Fibroblast of lung (primary cell): ENCODE measurements at regions not wholly inside any gene's neighbourhood (a gene's known extent, or its start where the extent isn't known, plus 50 kb on each side); places are given as distances from the start of the nearest gene placed in this dataset.

ENCODE experiments used
- EZH2 ChIP-seq: IDR thresholded peaks from 2 replicates; pipeline ENCODE4 v1.5.1; 2012; ENCODE audit warnings: low read length, control low read depth, mild to moderate bottlenecking; ENCODE audit errors: missing control alignments
- TF ChIP-seq, protein P1 (sequence below), 2 donors: IDR thresholded peaks in 1 of 2; conservative IDR thresholded peaks in 1 of 2; 1 replicate in 1 of 2; 2 replicates in 1 of 2; pipeline ENCODE4 v1.5.1; 2011 to 2012; ENCODE audit warnings: low read length in 2 of 2, control low read depth in 1 of 2, inconsistent platforms in 1 of 2, low read depth in 1 of 2, mild to moderate bottlenecking in 1 of 2

- TF ChIP-seq, protein P1, sequence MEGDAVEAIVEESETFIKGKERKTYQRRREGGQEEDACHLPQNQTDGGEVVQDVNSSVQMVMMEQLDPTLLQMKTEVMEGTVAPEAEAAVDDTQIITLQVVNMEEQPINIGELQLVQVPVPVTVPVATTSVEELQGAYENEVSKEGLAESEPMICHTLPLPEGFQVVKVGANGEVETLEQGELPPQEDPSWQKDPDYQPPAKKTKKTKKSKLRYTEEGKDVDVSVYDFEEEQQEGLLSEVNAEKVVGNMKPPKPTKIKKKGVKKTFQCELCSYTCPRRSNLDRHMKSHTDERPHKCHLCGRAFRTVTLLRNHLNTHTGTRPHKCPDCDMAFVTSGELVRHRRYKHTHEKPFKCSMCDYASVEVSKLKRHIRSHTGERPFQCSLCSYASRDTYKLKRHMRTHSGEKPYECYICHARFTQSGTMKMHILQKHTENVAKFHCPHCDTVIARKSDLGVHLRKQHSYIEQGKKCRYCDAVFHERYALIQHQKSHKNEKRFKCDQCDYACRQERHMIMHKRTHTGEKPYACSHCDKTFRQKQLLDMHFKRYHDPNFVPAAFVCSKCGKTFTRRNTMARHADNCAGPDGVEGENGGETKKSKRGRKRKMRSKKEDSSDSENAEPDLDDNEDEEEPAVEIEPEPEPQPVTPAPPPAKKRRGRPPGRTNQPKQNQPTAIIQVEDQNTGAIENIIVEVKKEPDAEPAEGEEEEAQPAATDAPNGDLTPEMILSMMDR (conservative IDR thresholded peaks at IDR 0.05 in 1 of 2, IDR thresholded peaks at IDR 0.05 in 1 of 2; ENCODE audit: low read depth in 1 of 2, low read length in 2 of 2): no peak
- TF ChIP-seq EZH2: no peak
These were observed 52.6 kb upstream of the ZNF32 start for GRCh38 chr10:43701295-43701694.
